ENCODE measurements at regions not wholly inside any gene's neighbourhood (a gene's known extent, or its start where the extent isn't known, plus 50 kb on each side); places are given as distances from the start of the nearest gene placed in this dataset.

DNA sequence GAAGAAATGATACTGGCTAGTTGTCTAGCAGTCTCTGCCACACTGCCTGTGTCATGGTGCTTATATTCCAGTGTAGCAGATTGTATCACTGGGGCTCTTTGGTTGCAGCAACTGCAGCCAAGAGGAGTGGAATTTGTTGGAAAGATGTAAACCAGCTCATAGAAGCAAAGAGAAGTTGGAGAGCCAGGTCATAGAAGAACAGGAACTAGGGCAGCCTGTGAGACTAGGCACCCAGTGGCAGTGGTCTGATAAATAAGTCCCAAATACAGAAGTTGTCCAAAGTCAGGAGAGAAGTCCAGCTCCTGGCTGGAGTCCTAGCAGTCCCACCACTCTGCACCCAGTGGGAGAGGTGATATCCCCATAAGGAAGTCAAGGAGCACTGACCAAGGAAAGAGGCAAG lies 172.5 kb upstream of the ARID2 start:
- TF ChIP-seq, protein P1, sequence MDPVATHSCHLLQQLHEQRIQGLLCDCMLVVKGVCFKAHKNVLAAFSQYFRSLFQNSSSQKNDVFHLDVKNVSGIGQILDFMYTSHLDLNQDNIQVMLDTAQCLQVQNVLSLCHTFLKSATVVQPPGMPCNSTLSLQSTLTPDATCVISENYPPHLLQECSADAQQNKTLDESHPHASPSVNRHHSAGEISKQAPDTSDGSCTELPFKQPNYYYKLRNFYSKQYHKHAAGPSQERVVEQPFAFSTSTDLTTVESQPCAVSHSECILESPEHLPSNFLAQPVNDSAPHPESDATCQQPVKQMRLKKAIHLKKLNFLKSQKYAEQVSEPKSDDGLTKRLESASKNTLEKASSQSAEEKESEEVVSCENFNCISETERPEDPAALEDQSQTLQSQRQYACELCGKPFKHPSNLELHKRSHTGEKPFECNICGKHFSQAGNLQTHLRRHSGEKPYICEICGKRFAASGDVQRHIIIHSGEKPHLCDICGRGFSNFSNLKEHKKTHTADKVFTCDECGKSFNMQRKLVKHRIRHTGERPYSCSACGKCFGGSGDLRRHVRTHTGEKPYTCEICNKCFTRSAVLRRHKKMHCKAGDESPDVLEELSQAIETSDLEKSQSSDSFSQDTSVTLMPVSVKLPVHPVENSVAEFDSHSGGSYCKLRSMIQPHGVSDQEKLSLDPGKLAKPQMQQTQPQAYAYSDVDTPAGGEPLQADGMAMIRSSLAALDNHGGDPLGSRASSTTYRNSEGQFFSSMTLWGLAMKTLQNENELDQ (tag by site-specific recombination; IDR thresholded peaks at IDR 0.05; ENCODE audit: low read depth), result no peak
- TF ChIP-seq ZNF501 (tag by site-specific recombination; IDR thresholded peaks at IDR 0.05), result no peak
- TF ChIP-seq, protein P2, sequence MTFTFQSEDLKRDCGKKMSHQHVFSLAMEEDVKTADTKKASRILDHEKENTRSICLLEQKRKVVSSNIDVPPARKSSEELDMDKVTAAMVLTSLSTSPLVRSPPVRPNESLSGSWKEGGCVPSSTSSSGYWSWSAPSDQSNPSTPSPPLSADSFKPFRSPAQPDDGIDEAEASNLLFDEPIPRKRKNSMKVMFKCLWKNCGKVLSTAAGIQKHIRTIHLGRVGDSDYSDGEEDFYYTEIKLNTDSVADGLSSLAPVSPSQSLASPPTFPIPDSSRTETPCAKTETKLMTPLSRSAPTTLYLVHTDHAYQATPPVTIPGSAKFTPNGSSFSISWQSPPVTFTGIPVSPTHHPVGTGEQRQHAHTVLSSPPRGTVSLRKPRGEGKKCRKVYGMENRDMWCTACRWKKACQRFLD (tag by site-specific recombination; IDR thresholded peaks at IDR 0.05), result no peak
- TF ChIP-seq ZNF121 (tag by site-specific recombination; IDR thresholded peaks at IDR 0.05), result no peak
- TF ChIP-seq ZNF624 (tag by site-specific recombination; IDR thresholded peaks at IDR 0.05), result no peak
- TF ChIP-seq, protein P3, sequence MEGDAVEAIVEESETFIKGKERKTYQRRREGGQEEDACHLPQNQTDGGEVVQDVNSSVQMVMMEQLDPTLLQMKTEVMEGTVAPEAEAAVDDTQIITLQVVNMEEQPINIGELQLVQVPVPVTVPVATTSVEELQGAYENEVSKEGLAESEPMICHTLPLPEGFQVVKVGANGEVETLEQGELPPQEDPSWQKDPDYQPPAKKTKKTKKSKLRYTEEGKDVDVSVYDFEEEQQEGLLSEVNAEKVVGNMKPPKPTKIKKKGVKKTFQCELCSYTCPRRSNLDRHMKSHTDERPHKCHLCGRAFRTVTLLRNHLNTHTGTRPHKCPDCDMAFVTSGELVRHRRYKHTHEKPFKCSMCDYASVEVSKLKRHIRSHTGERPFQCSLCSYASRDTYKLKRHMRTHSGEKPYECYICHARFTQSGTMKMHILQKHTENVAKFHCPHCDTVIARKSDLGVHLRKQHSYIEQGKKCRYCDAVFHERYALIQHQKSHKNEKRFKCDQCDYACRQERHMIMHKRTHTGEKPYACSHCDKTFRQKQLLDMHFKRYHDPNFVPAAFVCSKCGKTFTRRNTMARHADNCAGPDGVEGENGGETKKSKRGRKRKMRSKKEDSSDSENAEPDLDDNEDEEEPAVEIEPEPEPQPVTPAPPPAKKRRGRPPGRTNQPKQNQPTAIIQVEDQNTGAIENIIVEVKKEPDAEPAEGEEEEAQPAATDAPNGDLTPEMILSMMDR (tag by site-specific recombination; IDR thresholded peaks at IDR 0.05), result no peak
- TF ChIP-seq ZEB2 (tag by site-specific recombination; IDR thresholded peaks at IDR 0.05), result no peak
- no peak for TF ChIP-seq MZF1 (tag by site-specific recombination; IDR thresholded peaks at IDR 0.05; ENCODE audit: borderline replicate concordance)
- TF ChIP-seq YY1 (tag by site-specific recombination; IDR thresholded peaks at IDR 0.05), result no peak

All from HEK293 (cell line).